ENCODE measurements at regions not wholly inside any gene's neighbourhood (a gene's known extent, or its start where the extent isn't known, plus 50 kb on each side); places are given as distances from the start of the nearest gene placed in this dataset.

DNA sequence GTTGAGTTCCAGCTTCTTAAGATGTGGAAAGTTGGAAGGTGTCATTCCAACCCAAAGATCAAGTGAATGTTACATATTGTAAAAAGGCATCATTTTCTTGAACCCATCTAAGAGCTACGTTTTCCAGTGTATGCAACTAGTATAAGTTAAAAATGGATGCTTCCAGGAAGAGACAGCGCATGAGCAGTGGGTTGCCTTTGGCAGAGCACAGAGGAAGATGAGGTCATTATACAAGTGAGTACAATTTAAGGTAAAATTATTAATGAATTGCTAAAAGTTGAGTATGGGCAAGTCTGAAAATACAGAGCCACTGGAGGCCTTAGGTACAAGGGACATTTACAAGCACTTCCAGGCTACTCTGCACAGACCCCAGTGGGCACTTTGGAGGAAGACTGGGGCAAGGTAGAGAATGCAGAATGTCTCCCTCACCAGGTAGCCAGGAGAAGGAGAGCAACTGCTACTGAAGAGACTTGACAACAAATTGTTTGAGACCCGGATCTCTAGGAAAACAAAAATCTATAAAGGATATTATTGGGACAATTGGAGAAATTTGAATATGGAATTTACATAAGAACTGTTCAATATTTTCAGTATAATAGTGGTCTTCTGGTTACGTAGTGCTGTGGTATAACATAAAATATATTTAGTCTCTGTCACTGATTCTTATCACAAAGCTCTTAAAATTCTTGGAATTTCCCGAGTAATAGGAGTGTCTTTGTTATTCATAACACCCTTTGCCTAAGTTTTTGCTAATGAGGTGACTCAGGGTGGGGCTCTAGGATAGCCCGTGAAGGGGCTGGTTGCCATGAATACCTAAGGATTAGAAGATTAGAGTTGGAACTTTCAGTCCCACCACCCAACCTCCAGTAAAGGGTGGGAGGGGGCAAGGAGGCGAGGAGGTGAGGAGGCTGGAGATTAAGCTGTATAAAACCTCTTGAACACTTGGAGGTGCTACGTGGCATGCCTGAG lies 129.9 kb upstream of the FER start:
- intact Hi-C loops (cut with DNase I) = no loop called here
- no peak for ATAC-seq
- Histone ChIP-seq H3K36me3 (no peaks in the 10 kb centered on the region), H3K4me3 (no peak overlapping the region), H3K27ac (no peak overlapping the region), H3K9me3 (no peaks in the 10 kb centered on the region), H3K4me1 (no peaks in the 10 kb centered on the region), H3K27me3 (no peaks in the 10 kb centered on the region)
- WGBS (ENCODE audit: insufficient coverage, low coverage, low lambda C conversion rate, missing lambda C conversion rate) = 65% methylated on average over 7 of the region's 8 CpGs
- DNase-seq = no peak
- TF ChIP-seq, protein P1, sequence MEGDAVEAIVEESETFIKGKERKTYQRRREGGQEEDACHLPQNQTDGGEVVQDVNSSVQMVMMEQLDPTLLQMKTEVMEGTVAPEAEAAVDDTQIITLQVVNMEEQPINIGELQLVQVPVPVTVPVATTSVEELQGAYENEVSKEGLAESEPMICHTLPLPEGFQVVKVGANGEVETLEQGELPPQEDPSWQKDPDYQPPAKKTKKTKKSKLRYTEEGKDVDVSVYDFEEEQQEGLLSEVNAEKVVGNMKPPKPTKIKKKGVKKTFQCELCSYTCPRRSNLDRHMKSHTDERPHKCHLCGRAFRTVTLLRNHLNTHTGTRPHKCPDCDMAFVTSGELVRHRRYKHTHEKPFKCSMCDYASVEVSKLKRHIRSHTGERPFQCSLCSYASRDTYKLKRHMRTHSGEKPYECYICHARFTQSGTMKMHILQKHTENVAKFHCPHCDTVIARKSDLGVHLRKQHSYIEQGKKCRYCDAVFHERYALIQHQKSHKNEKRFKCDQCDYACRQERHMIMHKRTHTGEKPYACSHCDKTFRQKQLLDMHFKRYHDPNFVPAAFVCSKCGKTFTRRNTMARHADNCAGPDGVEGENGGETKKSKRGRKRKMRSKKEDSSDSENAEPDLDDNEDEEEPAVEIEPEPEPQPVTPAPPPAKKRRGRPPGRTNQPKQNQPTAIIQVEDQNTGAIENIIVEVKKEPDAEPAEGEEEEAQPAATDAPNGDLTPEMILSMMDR (IDR thresholded peaks at IDR 0.05) = no peak
- TF ChIP-seq POLR2A (IDR thresholded peaks at IDR 0.05) = no peak

DNA sequence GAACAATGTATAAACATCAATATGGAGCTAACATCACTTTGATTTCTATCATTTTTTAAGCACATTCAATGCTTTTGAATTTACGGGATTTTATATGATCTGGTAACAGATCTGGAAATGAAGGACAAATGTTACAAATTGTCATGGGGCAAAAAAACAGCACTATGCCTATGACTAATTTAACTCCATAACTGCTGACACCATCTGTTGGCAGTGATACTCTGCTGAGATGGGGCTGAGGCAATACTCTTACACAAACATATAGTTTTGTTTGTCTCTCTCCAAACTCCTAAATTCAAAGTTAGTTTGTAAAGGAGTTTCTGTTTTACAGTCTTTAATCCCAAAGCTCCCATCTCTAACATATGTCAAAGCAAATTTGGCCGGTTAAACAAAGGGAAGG lies 132.5 kb upstream of the FER start:
- no peak for ATAC-seq
- Histone ChIP-seq H3K4me1 (no peaks in the 10 kb centered on the region), H3K4me3 (no peak overlapping the region), H3K27me3 (no peaks in the 10 kb centered on the region), H3K27ac (no peak overlapping the region), H3K9me3 (no peaks in the 10 kb centered on the region), H3K36me3 (no peaks in the 10 kb centered on the region)
- intact Hi-C loops (cut with DNase I) = no loop called here
- TF ChIP-seq, protein P1 (IDR thresholded peaks at IDR 0.05) = no peak
- no peak for TF ChIP-seq POLR2A (IDR thresholded peaks at IDR 0.05)
- no peak for DNase-seq
- WGBS (ENCODE audit: insufficient coverage, low coverage, low lambda C conversion rate, missing lambda C conversion rate) = 69% methylated on average over 2 of the region's 2 CpGs

DNA sequence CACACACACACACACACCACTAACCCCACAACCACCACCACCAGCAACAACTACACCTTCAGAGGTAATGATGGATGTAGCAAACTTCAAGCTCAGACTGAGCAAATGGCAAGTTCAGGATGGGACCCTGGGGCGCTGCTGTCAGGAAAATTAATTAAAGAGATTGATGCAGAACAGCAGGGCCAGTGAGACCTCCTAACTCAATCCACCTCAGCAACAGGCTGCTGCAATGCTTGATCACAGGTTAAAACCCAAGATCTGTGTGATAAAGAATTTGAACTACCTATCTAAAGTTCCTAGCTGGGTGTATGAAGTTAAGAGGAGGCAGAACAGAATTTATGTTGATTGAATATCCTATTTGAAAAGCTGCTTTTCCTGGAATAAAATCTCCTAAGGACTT lies 140.3 kb upstream of the FER start:
- DNase-seq = no peak
- Histone ChIP-seq H3K4me3 (no peak overlapping the region), H3K36me3 (no peaks in the 10 kb centered on the region), H3K4me1 (no peaks in the 10 kb centered on the region), H3K27me3 (no peaks in the 10 kb centered on the region), H3K27ac (no peak overlapping the region), H3K9me3 (no peaks in the 10 kb centered on the region)
- ATAC-seq = no peak
- intact Hi-C loops (cut with DNase I) = no loop called here
- 75% methylated on average over 1 of the region's 1 CpG for WGBS (ENCODE audit: insufficient coverage, low coverage, low lambda C conversion rate, missing lambda C conversion rate)
- TF ChIP-seq, protein P1 (IDR thresholded peaks at IDR 0.05) = no peak
- TF ChIP-seq POLR2A (IDR thresholded peaks at IDR 0.05) = no peak

DNA sequence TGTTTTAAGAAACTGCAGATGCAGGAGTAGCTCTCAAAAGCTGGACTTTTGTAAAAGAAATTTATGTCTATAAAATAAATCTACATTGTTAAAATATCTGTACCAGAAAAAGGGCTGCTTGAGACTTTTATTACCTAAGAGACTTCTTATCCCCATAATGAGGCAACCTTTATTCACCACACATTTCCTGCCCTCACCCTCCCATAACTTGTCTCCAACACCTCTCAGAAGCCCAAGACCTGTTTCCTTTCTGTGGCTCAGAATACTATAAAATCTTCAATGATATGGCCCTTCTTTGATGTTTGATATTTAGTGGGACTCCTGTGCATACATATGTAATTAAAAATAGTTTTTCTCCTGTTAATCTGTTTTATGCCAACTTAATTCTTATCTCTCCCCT lies 141.5 kb upstream of the FER start:
- Histone ChIP-seq H3K36me3 (no peaks in the 10 kb centered on the region), H3K27me3 (no peaks in the 10 kb centered on the region), H3K4me3 (no peak overlapping the region), H3K27ac (no peak overlapping the region), H3K4me1 (no peaks in the 10 kb centered on the region), H3K9me3 (no peaks in the 10 kb centered on the region)
- ATAC-seq (no peak), DNase-seq (no peak)
- intact Hi-C loops (cut with DNase I) = no loop called here
- no peak for TF ChIP-seq POLR2A (IDR thresholded peaks at IDR 0.05)
- TF ChIP-seq, protein P1 (IDR thresholded peaks at IDR 0.05) = no peak

Measured in right lobe of liver (tissue), 6 donors.